ENCODE measurements at regions not wholly inside any gene's neighbourhood (a gene's known extent, or its start where the extent isn't known, plus 50 kb on each side); places are given as distances from the start of the nearest gene placed in this dataset.

- TF ChIP-seq EZH2phosphoT487 (IDR thresholded peaks at IDR 0.05; ENCODE audit: insufficient read depth, low read depth): no peak
- TF ChIP-seq EZH2 (IDR thresholded peaks at IDR 0.05; ENCODE audit: insufficient read depth, poor library complexity, severe bottlenecking): no peak
Observed at GRCh38 chr12:75936515-75937440, 94.8 kb downstream of the PHLDA1 start.

DNA sequence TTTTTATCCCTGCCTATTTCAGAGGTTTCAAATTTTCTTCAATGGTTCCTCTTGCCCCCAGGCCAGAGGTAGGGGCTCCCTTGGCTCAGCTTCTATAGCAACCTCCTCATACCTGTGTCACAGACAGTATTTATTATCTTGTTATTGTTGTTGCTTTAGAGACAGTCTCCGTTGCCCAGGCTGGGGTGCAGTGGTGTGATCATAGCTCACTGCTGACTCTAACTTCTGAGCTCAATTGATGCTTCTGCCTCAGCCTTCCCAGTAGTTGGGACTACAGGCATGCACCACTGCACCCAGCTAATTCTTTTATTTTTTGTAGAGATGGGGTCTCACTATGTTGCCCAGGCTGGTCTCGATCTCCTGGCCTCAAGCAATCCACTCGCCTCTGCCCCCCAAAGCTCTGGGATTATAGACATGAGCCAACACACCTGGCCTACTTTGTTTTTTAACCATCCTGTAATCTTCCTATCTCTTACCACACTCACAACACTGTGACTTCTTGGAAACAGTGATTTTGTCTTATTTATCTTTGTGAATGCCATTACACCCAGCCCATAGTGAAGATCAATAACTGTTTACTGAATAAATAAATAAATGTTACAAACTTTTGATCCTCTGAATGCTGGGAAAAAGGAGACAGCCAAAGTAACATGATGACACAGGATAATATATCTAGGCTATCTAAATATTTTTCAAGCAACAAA, 95.9 kb downstream of the PHLDA1 start:
- Histone ChIP-seq H3K9me3 (ENCODE audit: low read depth) (no peaks in the 10 kb centered on the region), H3K27ac (no peak overlapping the region), H4K20me1 (ENCODE audit: insufficient read depth) (no peaks in the 10 kb centered on the region), H3K4me1 (ENCODE audit: insufficient read depth) (peaks cover 23% of the 10 kb centered on the region), H3K9ac (no peak overlapping the region), H3K79me2 (ENCODE audit: insufficient read depth) (no peaks in the 10 kb centered on the region), H3K36me3 (ENCODE audit: low read depth) (no peaks in the 10 kb centered on the region), H3K4me2 (ENCODE audit: unreplicated experiment) (no peak overlapping the region), H3K9me2 (ENCODE audit: insufficient read depth) (no peaks in the 10 kb centered on the region), H2AFZ (no peak overlapping the region), H3F3A (ENCODE audit: insufficient read depth) (peaks cover 13% of the 10 kb centered on the region), H3K4me3 (no peak overlapping the region), H3K27me3 (replicated peaks; ENCODE audit: insufficient read depth) (no peaks in the 10 kb centered on the region)
- no peak for DNase-seq
- 91 to 99% methylated on average over 3 of the region's 3 CpGs for WGBS, 2 experiments (ENCODE audit: low coverage in 1 of 2, low lambda C conversion rate in 2 of 2, missing lambda C conversion rate in 2 of 2)
- TF ChIP-seq EZH2phosphoT487 (IDR thresholded peaks at IDR 0.05; ENCODE audit: insufficient read depth, low read depth): no peak
- no peak for TF ChIP-seq EZH2 (IDR thresholded peaks at IDR 0.05; ENCODE audit: insufficient read depth, poor library complexity, severe bottlenecking)
- in situ Hi-C loops (cut with MboI): no loop called here

More at GRCh38 chr12:75936515-75937440, 94.8 kb downstream of the PHLDA1 start:
- in situ Hi-C loops (cut with MboI): no loop called here
- H3K9me3 ChIP-seq (ENCODE audit: low read depth): no peaks in the 10 kb centered on the region
- H3K4me1 ChIP-seq (ENCODE audit: insufficient read depth): peaks cover 23% of the 10 kb centered on the region
- DNase-seq: no peak
- no peak overlapping the region for H3K4me2 ChIP-seq (ENCODE audit: unreplicated experiment)
- H4K20me1 ChIP-seq (ENCODE audit: insufficient read depth): no peaks in the 10 kb centered on the region
- H3K36me3 ChIP-seq (ENCODE audit: low read depth): no peaks in the 10 kb centered on the region
- no peaks in the 10 kb centered on the region for H3K79me2 ChIP-seq (ENCODE audit: insufficient read depth)
- no peaks in the 10 kb centered on the region for H3K27me3 ChIP-seq (replicated peaks; ENCODE audit: insufficient read depth)
- no peaks in the 10 kb centered on the region for H3K9me2 ChIP-seq (ENCODE audit: insufficient read depth)
- no peak overlapping the region for H3K9ac ChIP-seq
- H3K4me3 ChIP-seq: no peak overlapping the region
- H2AFZ ChIP-seq: no peak overlapping the region
- no peak overlapping the region for H3K27ac ChIP-seq
- WGBS, 2 experiments (ENCODE audit: low coverage in 1 of 2, low lambda C conversion rate in 2 of 2, missing lambda C conversion rate in 2 of 2): 94% methylated on average over 5 of the region's 5 CpGs
- peaks cover 13% of the 10 kb centered on the region for H3F3A ChIP-seq (ENCODE audit: insufficient read depth)

GRCh38 chr12:75933101-75933500, 98.5 kb downstream of the PHLDA1 start:
- Histone ChIP-seq H3K27me3 (replicated peaks; ENCODE audit: insufficient read depth) (no peaks in the 10 kb centered on the region), H3K9me3 (ENCODE audit: low read depth) (no peaks in the 10 kb centered on the region), H3K4me2 (ENCODE audit: unreplicated experiment) (no peak overlapping the region), H3K9ac (peak overlapping the region; percentile 27; the same call in 1 of the 2 replicates), H4K20me1 (ENCODE audit: insufficient read depth) (no peaks in the 10 kb centered on the region), H2AFZ (peak overlapping the region; percentile 59), H3K9me2 (ENCODE audit: insufficient read depth) (no peaks in the 10 kb centered on the region), H3K4me1 (ENCODE audit: insufficient read depth) (peaks cover 23% of the 10 kb centered on the region), H3K27ac (peak overlapping the region; percentile 81), H3F3A (ENCODE audit: insufficient read depth) (peaks cover 13% of the 10 kb centered on the region), H3K4me3 (no peak overlapping the region), H3K79me2 (ENCODE audit: insufficient read depth) (no peaks in the 10 kb centered on the region), H3K36me3 (ENCODE audit: low read depth) (no peaks in the 10 kb centered on the region)
- TF ChIP-seq EZH2phosphoT487 (IDR thresholded peaks at IDR 0.05; ENCODE audit: insufficient read depth, low read depth) (no peak), EZH2 (IDR thresholded peaks at IDR 0.05; ENCODE audit: insufficient read depth, poor library complexity, severe bottlenecking) (no peak)
- in situ Hi-C loops (cut with MboI): no loop called here
- 15 to 20% methylated on average over 4 of the region's 4 CpGs for WGBS, 2 experiments (ENCODE audit: low coverage in 1 of 2, low lambda C conversion rate in 2 of 2, missing lambda C conversion rate in 2 of 2)
- peak; percentile 91 for DNase-seq

DNA sequence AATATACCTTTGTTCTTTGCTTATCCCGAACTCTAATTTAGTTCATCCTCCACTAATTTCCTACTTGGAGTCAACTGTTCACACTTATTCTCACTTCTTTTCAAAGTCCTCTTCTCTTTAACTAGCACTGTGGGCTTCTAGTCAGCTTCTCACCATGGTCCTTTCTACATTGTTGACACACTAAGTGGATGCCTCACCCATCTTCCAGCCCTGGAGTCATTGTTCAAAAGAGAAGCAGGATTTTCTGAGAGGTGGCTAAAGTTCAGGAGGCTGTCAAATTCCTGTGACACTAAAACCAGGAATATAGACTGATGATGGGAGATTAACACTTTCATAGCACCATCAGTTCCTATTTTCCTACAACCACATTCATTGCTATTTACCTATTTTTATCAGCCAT, 99.3 kb downstream of the PHLDA1 start:
- Histone ChIP-seq H3K4me2 (ENCODE audit: unreplicated experiment) (no peak overlapping the region), H3K4me3 (no peak overlapping the region), H3F3A (ENCODE audit: insufficient read depth) (peaks cover 13% of the 10 kb centered on the region), H3K4me1 (ENCODE audit: insufficient read depth) (peaks cover 23% of the 10 kb centered on the region), H3K27ac (no peak overlapping the region; the same call in 1 of the 2 replicates), H4K20me1 (ENCODE audit: insufficient read depth) (no peaks in the 10 kb centered on the region), H3K9me2 (ENCODE audit: insufficient read depth) (no peaks in the 10 kb centered on the region), H3K9ac (no peak overlapping the region), H3K79me2 (ENCODE audit: insufficient read depth) (no peaks in the 10 kb centered on the region), H2AFZ (no peak overlapping the region), H3K9me3 (ENCODE audit: low read depth) (no peaks in the 10 kb centered on the region), H3K36me3 (ENCODE audit: low read depth) (no peaks in the 10 kb centered on the region), H3K27me3 (replicated peaks; ENCODE audit: insufficient read depth) (no peaks in the 10 kb centered on the region)
- in situ Hi-C loops (cut with MboI): no loop called here
- no peak for DNase-seq
- 95 to 100% methylated on average over 1 of the region's 1 CpG for WGBS, 2 experiments (ENCODE audit: low coverage in 1 of 2, low lambda C conversion rate in 2 of 2, missing lambda C conversion rate in 2 of 2)
- TF ChIP-seq EZH2phosphoT487 (IDR thresholded peaks at IDR 0.05; ENCODE audit: insufficient read depth, low read depth) (no peak), EZH2 (IDR thresholded peaks at IDR 0.05; ENCODE audit: insufficient read depth, poor library complexity, severe bottlenecking) (no peak)
